ENCODE measurements at regions not wholly inside any gene's neighbourhood (a gene's known extent, or its start where the extent isn't known, plus 50 kb on each side); places are given as distances from the start of the nearest gene placed in this dataset.

DNA sequence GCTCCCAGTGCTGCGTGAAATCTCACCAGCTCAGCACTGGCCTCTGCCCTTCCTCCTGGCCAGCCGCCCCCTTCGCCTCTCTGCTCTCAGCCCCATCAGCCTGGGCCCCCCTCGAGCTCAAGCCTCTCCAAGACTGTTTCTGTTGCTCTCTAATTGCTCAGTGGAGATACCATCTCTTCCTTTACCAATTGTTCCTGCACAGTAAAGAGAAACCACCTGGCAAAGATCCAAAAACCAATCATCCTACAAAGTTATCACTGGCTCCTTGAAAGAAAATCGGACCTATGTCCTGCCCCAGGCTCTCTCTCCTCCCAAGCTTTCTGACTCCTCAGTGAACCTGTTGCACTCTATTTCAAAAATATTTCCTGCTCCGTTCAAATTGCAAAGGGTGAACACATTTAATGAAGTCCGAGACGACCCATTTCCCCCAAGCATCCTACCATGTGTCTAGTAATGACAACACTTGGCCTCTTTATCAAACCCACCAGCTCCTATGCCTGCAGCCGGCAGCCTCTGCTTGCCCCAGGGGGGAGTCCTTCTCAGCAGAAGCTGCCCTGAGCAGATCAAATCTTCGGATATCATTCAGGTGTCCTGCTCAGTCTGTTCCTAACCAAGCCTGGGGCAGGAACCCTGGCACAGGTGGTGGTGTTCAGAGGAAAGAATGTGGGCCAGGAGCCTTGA lies 53.7 kb upstream of the FAM174B start:
- no peaks in the 10 kb centered on the region for H3K27me3 ChIP-seq
- no peak overlapping the region for H3K27ac ChIP-seq
- TF ChIP-seq EP300 (IDR thresholded peaks at IDR 0.05) = no peak
- TF ChIP-seq POLR2A (IDR thresholded peaks at IDR 0.05) = no peak
- TF ChIP-seq, protein P1, sequence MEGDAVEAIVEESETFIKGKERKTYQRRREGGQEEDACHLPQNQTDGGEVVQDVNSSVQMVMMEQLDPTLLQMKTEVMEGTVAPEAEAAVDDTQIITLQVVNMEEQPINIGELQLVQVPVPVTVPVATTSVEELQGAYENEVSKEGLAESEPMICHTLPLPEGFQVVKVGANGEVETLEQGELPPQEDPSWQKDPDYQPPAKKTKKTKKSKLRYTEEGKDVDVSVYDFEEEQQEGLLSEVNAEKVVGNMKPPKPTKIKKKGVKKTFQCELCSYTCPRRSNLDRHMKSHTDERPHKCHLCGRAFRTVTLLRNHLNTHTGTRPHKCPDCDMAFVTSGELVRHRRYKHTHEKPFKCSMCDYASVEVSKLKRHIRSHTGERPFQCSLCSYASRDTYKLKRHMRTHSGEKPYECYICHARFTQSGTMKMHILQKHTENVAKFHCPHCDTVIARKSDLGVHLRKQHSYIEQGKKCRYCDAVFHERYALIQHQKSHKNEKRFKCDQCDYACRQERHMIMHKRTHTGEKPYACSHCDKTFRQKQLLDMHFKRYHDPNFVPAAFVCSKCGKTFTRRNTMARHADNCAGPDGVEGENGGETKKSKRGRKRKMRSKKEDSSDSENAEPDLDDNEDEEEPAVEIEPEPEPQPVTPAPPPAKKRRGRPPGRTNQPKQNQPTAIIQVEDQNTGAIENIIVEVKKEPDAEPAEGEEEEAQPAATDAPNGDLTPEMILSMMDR (IDR thresholded peaks at IDR 0.05) = no peak
- no peaks in the 10 kb centered on the region for H3K4me1 ChIP-seq (ENCODE audit: insufficient read depth)
- H3K36me3 ChIP-seq = no peaks in the 10 kb centered on the region
- H3K9me3 ChIP-seq = no peaks in the 10 kb centered on the region
- 66 to 79% (median 70%) methylated on average over 10 of the region's 10 CpGs for WGBS, 3 donors
- no peak for DNase-seq
- H3K4me3 ChIP-seq = no peak overlapping the region
- intact Hi-C loops (cut with DNase I) = no loop called here

DNA sequence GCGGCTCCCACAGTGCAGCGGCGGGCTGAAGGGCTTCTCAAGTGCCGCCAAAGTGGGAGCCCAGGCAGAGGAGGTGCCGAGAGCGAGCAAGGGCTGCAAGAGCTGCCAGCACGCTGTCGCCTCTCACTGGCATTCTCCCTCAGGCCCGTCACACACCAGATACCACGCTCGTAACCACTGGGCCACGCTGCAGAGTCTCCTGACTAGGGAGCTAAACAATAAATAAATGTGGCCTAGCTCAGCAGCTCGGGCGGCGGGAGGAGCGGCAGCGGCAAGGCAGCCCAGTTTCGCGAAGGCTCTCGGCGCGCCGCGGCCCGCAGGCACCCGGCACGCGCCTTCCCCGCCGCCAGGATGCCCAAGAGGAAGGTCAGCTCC lies 55.9 kb upstream of the FAM174B start:
- Histone ChIP-seq H3K4me3 (no peak overlapping the region), H3K9me3 (no peaks in the 10 kb centered on the region), H3K27me3 (no peaks in the 10 kb centered on the region), H3K4me1 (ENCODE audit: insufficient read depth) (no peaks in the 10 kb centered on the region), H3K27ac (no peak overlapping the region), H3K36me3 (no peaks in the 10 kb centered on the region)
- 95 to 96% (median 96%) methylated on average over 30 of the region's 30 CpGs for WGBS, 3 donors
- TF ChIP-seq EP300 (IDR thresholded peaks at IDR 0.05) (no peak), POLR2A (IDR thresholded peaks at IDR 0.05) (no peak)
- intact Hi-C loops (cut with DNase I) = loop anchor here (5.0 to 10.0 kb wide), 3 partner anchors 97 to 189 kb away; no protein-coding TSS in a partner anchor
- DNase-seq = no peak

DNA sequence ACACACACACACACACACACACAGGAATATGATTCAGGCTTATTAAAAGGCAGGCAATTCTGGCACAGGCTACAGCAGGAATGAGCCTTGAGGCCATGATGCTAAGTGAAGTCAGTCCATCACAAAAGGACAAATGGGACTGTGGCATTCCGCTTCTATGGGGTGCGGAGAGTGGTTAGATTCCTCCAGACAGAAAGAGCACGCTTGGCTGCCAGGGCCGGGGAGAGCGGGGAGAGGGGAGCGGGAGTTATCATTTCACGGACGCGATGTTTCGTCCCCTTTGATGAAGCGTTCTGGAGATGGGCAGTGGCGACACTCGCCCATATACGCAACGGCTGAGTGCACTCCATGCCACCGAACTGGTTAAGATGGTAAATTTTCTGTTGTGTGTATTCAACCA lies 58.5 kb upstream of the FAM174B start:
- Histone ChIP-seq H3K27ac (peak overlapping the region; percentile 86 to 93), H3K27me3 (no peaks in the 10 kb centered on the region), H3K4me3 (peak overlapping the region; percentile 54), H3K9me3 (no peaks in the 10 kb centered on the region), H3K4me1 (ENCODE audit: insufficient read depth) (no peaks in the 10 kb centered on the region), H3K36me3 (no peaks in the 10 kb centered on the region)
- peak in 4 of 5 donors; percentile 46 to 62 (median 48) for DNase-seq
- intact Hi-C loops (cut with DNase I) = loop anchor here (5.0 to 10.0 kb wide), 3 partner anchors 99 to 192 kb away; no protein-coding TSS in a partner anchor
- no peak for TF ChIP-seq EP300 (IDR thresholded peaks at IDR 0.05)
- TF ChIP-seq, protein P1 (IDR thresholded peaks at IDR 0.05) = no peak
- TF ChIP-seq POLR2A (IDR thresholded peaks at IDR 0.05) = no peak
- WGBS, 3 donors = 0 to 2% (median 1%) methylated on average over 16 of the region's 16 CpGs

DNA sequence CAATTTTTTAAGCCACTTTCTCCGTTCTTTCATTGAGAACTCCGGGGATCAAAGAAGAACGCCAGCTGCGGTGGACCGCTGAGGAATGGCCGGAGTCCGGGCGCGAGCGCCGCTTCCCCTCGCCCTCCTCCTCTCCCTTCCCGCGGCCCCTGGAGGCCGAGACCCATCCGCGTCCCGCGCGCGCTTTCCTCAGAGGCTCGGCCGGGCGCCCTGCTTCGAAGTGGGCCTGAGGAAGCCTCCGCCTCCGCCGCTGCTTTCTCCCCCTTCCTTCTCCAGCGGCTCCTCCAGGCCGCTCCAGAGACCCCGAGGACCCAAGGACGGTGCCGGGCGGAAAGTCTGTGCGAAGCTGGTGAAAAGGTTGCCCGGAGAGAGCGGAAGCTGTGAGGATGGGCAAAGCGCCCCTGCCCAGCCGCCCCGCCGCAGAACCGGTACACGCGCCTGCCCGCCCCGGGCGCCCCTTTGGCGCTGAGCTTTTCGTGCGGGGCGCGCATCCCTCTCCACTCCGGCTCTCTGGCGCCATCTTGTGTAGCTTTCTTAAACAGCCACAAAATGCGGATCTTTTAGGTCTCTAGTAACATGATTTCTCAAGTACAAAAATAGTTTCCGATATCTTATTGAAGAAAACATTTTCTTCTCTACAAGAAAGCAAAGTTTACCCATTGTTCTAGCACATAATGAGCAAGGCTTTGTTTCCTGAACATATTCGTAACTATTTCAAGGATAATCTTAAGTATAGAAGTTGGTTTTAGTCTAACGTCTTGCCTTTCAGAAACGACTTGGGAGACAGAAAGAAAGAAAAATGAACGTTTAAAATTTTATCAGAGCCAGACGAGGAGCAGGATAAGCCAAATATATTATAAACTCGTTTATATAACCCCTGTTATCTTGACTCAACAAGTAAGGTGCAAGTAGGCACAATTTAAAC lies 59.2 kb upstream of the FAM174B start:
- TF ChIP-seq EP300 (IDR thresholded peaks at IDR 0.05) = no peak
- TF ChIP-seq, protein P1 (IDR thresholded peaks at IDR 0.05) = peak; percentile 84 to 93 (median 89)
- TF ChIP-seq POLR2A (IDR thresholded peaks at IDR 0.05) = peak; percentile 80
- Histone ChIP-seq H3K27me3 (no peaks in the 10 kb centered on the region), H3K4me3 (peak overlapping the region; percentile 54), H3K36me3 (no peaks in the 10 kb centered on the region), H3K27ac (peak overlapping the region; percentile 86 to 93), H3K9me3 (no peaks in the 10 kb centered on the region), H3K4me1 (ENCODE audit: insufficient read depth) (no peaks in the 10 kb centered on the region)
- intact Hi-C loops (cut with DNase I) = loop anchor here (5.0 to 10.0 kb wide), 5 partner anchors 100 to 617 kb away; no protein-coding TSS in a partner anchor
- WGBS, 3 donors = 1% methylated on average over 62 of the region's 62 CpGs
- DNase-seq = peak; percentile 83 to 89 (median 87)
